ENCODE measurements at regions not wholly inside any gene's neighbourhood (a gene's known extent, or its start where the extent isn't known, plus 50 kb on each side); places are given as distances from the start of the nearest gene placed in this dataset.

GRCh38 chr11:13869398-13869886, 93.1 kb upstream of the SPON1 start (continued):
- no peak for TF ChIP-seq ZFP91 (CRISPR knock-in tag; IDR thresholded peaks at IDR 0.05; ENCODE audit: borderline replicate concordance)

GRCh38 chr11:13874597-13874996, 87.9 kb upstream of the SPON1 start:
- Histone ChIP-seq H3K36me3 (replicated peaks in 1 of 2; ENCODE audit: control insufficient read depth in 1 of 2, insufficient read depth in 2 of 2, low read length in 2 of 2) (no peaks in the 10 kb centered on the region), H3K27me3 (ENCODE audit: control insufficient read depth in 1 of 2, insufficient read depth in 2 of 2, low read length in 2 of 2) (peaks cover 0 to 6% of the 10 kb centered on the region in 2 experiments; a peak in 1 of 5 replicates), H3K9ac (ENCODE audit: insufficient read depth, low read depth, low read length) (no peak overlapping the region), H3K9me3 (ENCODE audit: low read length) (no peaks in the 10 kb centered on the region), H3K27ac (ENCODE audit: extremely low read length, insufficient read depth, low read length) (no peak overlapping the region), H2AFZ (ENCODE audit: low read length) (no peak overlapping the region), H3K4me2 (ENCODE audit: low read depth, low read length) (no peak overlapping the region), H4K20me1 (ENCODE audit: insufficient read depth, low read length) (no peaks in the 10 kb centered on the region), H3K79me2 (ENCODE audit: insufficient read depth, low read length) (no peaks in the 10 kb centered on the region), H3K4me3 (replicated peaks in 1 of 3; ENCODE audit: insufficient read depth in 1 of 3, low read depth in 2 of 3, low read length in 3 of 3) (no peak overlapping the region), H3K4me1 (ENCODE audit: insufficient read depth, low read length) (no peaks in the 10 kb centered on the region)
- DNase-seq (ENCODE audit: low spot score) (no peak), FAIRE-seq (no peak), ATAC-seq (no peak)
- POLR2A ChIA-PET = no interaction called here
- CTCF ChIA-PET (ENCODE audit: low intra/inter-chr PET ratio, low total read pairs) = no interaction called here
- no peak for TF ChIP-seq EP300 (IDR thresholded peaks at IDR 0.05; ENCODE audit: low read depth in 2 of 2, low read length in 2 of 2)
- no peak for TF ChIP-seq EP300 (CRISPR knock-in tag; IDR thresholded peaks at IDR 0.05; ENCODE audit: borderline replicate concordance)
- intact Hi-C loops (cut with micrococcal nuclease; ENCODE audit: unreplicated experiment) = no loop called here
- BruUV-seq (replicated peaks) = no TSS peak
- in situ Hi-C loops (cut with HindIII; ENCODE audit: extremely low pct_ligation_motif_present, low pct_unique_long_range_greater_than_20kb) = no loop called here

GRCh38 chr11:13875643-13876042, 86.9 kb upstream of the SPON1 start:
- ATAC-seq (no peak), FAIRE-seq (no peak), DNase-seq (ENCODE audit: low spot score) (no peak)
- H3K4me2 ChIP-seq (ENCODE audit: low read depth, low read length) = no peak overlapping the region
- H2AFZ ChIP-seq (ENCODE audit: low read length) = no peak overlapping the region
- H3K4me3 ChIP-seq (replicated peaks in 1 of 3; ENCODE audit: insufficient read depth in 1 of 3, low read depth in 2 of 3, low read length in 3 of 3) = no peak overlapping the region
- TF ChIP-seq CHCHD3 (CRISPR knock-in tag; IDR thresholded peaks at IDR 0.05) (no peak), MIER2 (CRISPR knock-in tag; IDR thresholded peaks at IDR 0.05) (no peak), KLF13 (CRISPR knock-in tag; IDR thresholded peaks at IDR 0.05) (no peak)
- no TSS peak for BruUV-seq (replicated peaks)
- H4K20me1 ChIP-seq (ENCODE audit: insufficient read depth, low read length) = no peaks in the 10 kb centered on the region
- H3K79me2 ChIP-seq (ENCODE audit: insufficient read depth, low read length) = no peaks in the 10 kb centered on the region
- POLR2A ChIA-PET = no interaction called here
- intact Hi-C loops (cut with micrococcal nuclease; ENCODE audit: unreplicated experiment) (no loop called here), in situ Hi-C loops (cut with HindIII; ENCODE audit: extremely low pct_ligation_motif_present, low pct_unique_long_range_greater_than_20kb) (no loop called here)
- H3K9ac ChIP-seq (ENCODE audit: insufficient read depth, low read depth, low read length) = no peak overlapping the region
- peaks cover 0 to 6% of the 10 kb centered on the region in 2 experiments; a peak in 1 of 5 replicates for H3K27me3 ChIP-seq (ENCODE audit: control insufficient read depth in 1 of 2, insufficient read depth in 2 of 2, low read length in 2 of 2)
- CTCF ChIA-PET (ENCODE audit: low intra/inter-chr PET ratio, low total read pairs) = no interaction called here
- H3K4me1 ChIP-seq (ENCODE audit: insufficient read depth, low read length) = no peaks in the 10 kb centered on the region
- no peak overlapping the region for H3K27ac ChIP-seq (ENCODE audit: extremely low read length, insufficient read depth, low read length)
- 0% methylated on average over 5 of the region's 9 CpGs for WGBS (ENCODE audit: low lambda C conversion rate)
- no peaks in the 10 kb centered on the region for H3K36me3 ChIP-seq (replicated peaks in 1 of 2; ENCODE audit: control insufficient read depth in 1 of 2, insufficient read depth in 2 of 2, low read length in 2 of 2)
- H3K9me3 ChIP-seq (ENCODE audit: low read length) = no peaks in the 10 kb centered on the region
